ENCODE measurements at regions not wholly inside any gene's neighbourhood (a gene's known extent, or its start where the extent isn't known, plus 50 kb on each side); places are given as distances from the start of the nearest gene placed in this dataset.

DNA sequence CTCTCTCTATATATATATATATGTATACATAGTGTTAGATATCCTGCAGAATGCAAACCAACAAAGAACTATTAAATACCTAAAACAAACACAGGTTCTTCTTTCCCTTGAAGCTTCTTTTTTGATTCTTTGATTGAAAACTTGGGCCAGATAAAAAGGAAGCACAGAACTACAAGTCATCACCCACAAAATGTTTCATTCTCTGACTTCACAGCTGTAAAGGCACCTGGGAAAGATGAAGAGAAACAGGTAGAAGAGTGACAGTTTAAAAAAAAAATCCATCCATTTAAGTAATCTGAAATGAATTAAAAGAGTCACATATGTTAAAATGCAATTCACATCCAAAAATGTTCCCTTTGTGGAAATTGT, 90.7 kb upstream of the FNDC3A start:
- H3K36me3 ChIP-seq (ENCODE audit: control insufficient read depth in 2 of 4, insufficient read depth in 4 of 4, low read length in 3 of 4), result no peaks in the 10 kb centered on the region
- H3K4me2 ChIP-seq (ENCODE audit: insufficient read depth in 1 of 2, low read depth in 2 of 2, low read length in 2 of 2), result no peak overlapping the region
- ChIA-PET CTCF (ENCODE audit: partially characterized antibody) (interaction anchor here (0.9 kb wide), 1 partner anchor 10 kb away, joined by 5 read pairs; no protein-coding TSS in a partner anchor), POLR2A (ENCODE audit: partially characterized antibody) (no interaction called here)
- no peak overlapping the region for H2AK5ac ChIP-seq (ENCODE audit: low read depth, low read length)
- H3K14ac ChIP-seq (ENCODE audit: insufficient read length), result no peak overlapping the region
- no peak overlapping the region for H4K91ac ChIP-seq (replicated peaks; ENCODE audit: insufficient read length, low read length)
- no peak overlapping the region for H3K18ac ChIP-seq (ENCODE audit: extremely low read depth, low read length)
- peaks cover 0 to 5% (median 0%) of the 10 kb centered on the region in 4 experiments; a peak in 6 of 7 replicates for H3K27me3 ChIP-seq (replicated peaks in 1 of 4; ENCODE audit: control insufficient read depth in 3 of 4, extremely low read depth in 1 of 4, insufficient read depth in 3 of 4, low read length in 3 of 4)
- FAIRE-seq, result no peak
- no peak for DNase-seq (ENCODE audit: low read depth in 1 of 2, low spot score in 2 of 2)
- no peaks in the 10 kb centered on the region for H3K9me3 ChIP-seq (ENCODE audit: insufficient read depth in 2 of 2, low read depth in 1 of 2, low read length in 1 of 2)
- no peak overlapping the region for H3K56ac ChIP-seq (replicated peaks; ENCODE audit: insufficient read length, low read depth, low read length)
- H2AFZ ChIP-seq (ENCODE audit: low read length), result no peak overlapping the region
- TF ChIP-seq PHF8 (conservative IDR thresholded peaks at IDR 0.05; ENCODE audit: low read depth, low read length) (no peak), GTF2F1 (IDR thresholded peaks at IDR 0.05; ENCODE audit: borderline replicate concordance, low read depth, low read length) (no peak), KDM1A (IDR thresholded peaks at IDR 0.05; ENCODE audit: borderline replicate concordance, low read length) (no peak), GABPA (IDR thresholded peaks at IDR 0.05; ENCODE audit: borderline replicate concordance, insufficient read depth, low read length) (no peak), SP1 (IDR thresholded peaks at IDR 0.05; ENCODE audit: low read depth, low read length) (no peak), POLR2A (IDR thresholded peaks at IDR 0.05; ENCODE audit: control extremely low read depth in 1 of 2, low read depth in 2 of 2, low read length in 2 of 2) (no peak), TCF12 (IDR thresholded peaks at IDR 0.05; ENCODE audit: low read depth, low read length) (no peak), CEBPB (IDR thresholded peaks at IDR 0.05; ENCODE audit: low read depth, low read length) (no peak), JUND (IDR thresholded peaks at IDR 0.05; ENCODE audit: low read length) (no peak), SP2 (IDR thresholded peaks at IDR 0.05; ENCODE audit: low read length) (no peak), EGR1 (IDR thresholded peaks at IDR 0.05; ENCODE audit: borderline replicate concordance, low read depth, low read length) (no peak), MAFK (IDR thresholded peaks at IDR 0.05; ENCODE audit: low read depth, low read length) (no peak), TAF1 (IDR thresholded peaks at IDR 0.05; ENCODE audit: low read depth, low read length) (no peak)
- TF ChIP-seq, protein P1, sequence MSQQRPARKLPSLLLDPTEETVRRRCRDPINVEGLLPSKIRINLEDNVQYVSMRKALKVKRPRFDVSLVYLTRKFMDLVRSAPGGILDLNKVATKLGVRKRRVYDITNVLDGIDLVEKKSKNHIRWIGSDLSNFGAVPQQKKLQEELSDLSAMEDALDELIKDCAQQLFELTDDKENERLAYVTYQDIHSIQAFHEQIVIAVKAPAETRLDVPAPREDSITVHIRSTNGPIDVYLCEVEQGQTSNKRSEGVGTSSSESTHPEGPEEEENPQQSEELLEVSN (IDR thresholded peaks at IDR 0.05), result no peak
- no peak overlapping the region for H3K4ac ChIP-seq (replicated peaks; ENCODE audit: insufficient read length, low read depth, low read length)
- no peak overlapping the region for H3K9ac ChIP-seq (replicated peaks in 1 of 4; ENCODE audit: extremely low read depth in 1 of 4, low read depth in 3 of 4, low read length in 3 of 4)
- no peak overlapping the region for H2BK15ac ChIP-seq (ENCODE audit: low read length)
- no peak overlapping the region for H2BK5ac ChIP-seq (ENCODE audit: low read depth, low read length)
- no peak overlapping the region for H4K5ac ChIP-seq (ENCODE audit: insufficient read length, low read depth, low read length)
- no peaks in the 10 kb centered on the region for H3K79me1 ChIP-seq (ENCODE audit: low read depth, low read length)
- no peaks in the 10 kb centered on the region for H4K20me1 ChIP-seq (replicated peaks in 1 of 2; ENCODE audit: control insufficient read depth in 1 of 2, insufficient read depth in 2 of 2, low read length in 2 of 2)
- no peaks in the 10 kb centered on the region for H3K79me2 ChIP-seq (ENCODE audit: control insufficient read depth in 1 of 2, insufficient read depth in 2 of 2, low read length in 2 of 2)
- no peak overlapping the region for H2BK120ac ChIP-seq (replicated peaks; ENCODE audit: low read depth, low read length)
- H3K27ac ChIP-seq (ENCODE audit: low read depth, low read length), result no peak overlapping the region
- no peak overlapping the region for H2BK20ac ChIP-seq (ENCODE audit: low read length)
- H3K4me3 ChIP-seq (ENCODE audit: extremely low read depth in 1 of 4, insufficient read depth in 2 of 4, low read depth in 3 of 4, low read length in 4 of 4), result no peak overlapping the region
- no peak overlapping the region for H4K8ac ChIP-seq (ENCODE audit: extremely low read depth, insufficient read depth, low read length)
- H3K23me2 ChIP-seq (ENCODE audit: low read depth, low read length), result no peaks in the 10 kb centered on the region; the same call in 1 of the 2 replicates
- no peak overlapping the region for H3K23ac ChIP-seq (ENCODE audit: insufficient read length)
- H3K4me1 ChIP-seq (replicated peaks in 1 of 4; ENCODE audit: control insufficient read depth in 3 of 4, insufficient read depth in 4 of 4, low read length in 3 of 4), result peaks cover 0 to 4% (median 0%) of the 10 kb centered on the region in 4 experiments; a peak in 1 of 7 replicates
- H2BK12ac ChIP-seq (ENCODE audit: low read depth, low read length), result no peak overlapping the region
